IMR-90 (cell line): ENCODE measurements at regions not wholly inside any gene's neighbourhood (a gene's known extent, or its start where the extent isn't known, plus 50 kb on each side); places are given as distances from the start of the nearest gene placed in this dataset.

ENCODE experiments used
- ATAC-seq: fragments of 200-7000 bp; cut with Tn5 transposase; 2 replicates; pipeline ENCODE4 v1.9.1; 2020; ENCODE audit warnings: low read depth, mild to moderate bottlenecking, moderate library complexity
- BruUV-seq: library from RNA; stranded (reverse); fragments of 400-500 nt; replicated peaks from 2 replicates; lab custom pipeline; 2021; lab: Mats Ljungman, UMichigan
- CTCF ChIA-PET: fragments of 300-600 bp; formaldehyde crosslinking; extraction: SDS; loops from one replicate; lab custom pipeline; 2021; ENCODE audit warnings: antibody characterized with exemption; lab: Yijun Ruan, JAX
- POLR2A ChIA-PET: fragments of 300-600 bp; sonication (Branson Sonifier 250); formaldehyde crosslinking; loops from one replicate; lab custom pipeline; 2022; ENCODE audit warnings: antibody characterized with exemption; ENCODE audit not compliant: unreplicated experiment; lab: Charles Lee
- DNase-seq: peaks from one replicate; pipeline ENCODE4 v3.0.0; 2013
- H2AFZ ChIP-seq: replicated peaks from 2 replicates; pipeline ENCODE3; 2013; ENCODE audit warnings: low read length, mild to moderate bottlenecking; ENCODE audit not compliant: poor library complexity
- H2AK5ac ChIP-seq: 2 replicates; pipeline ENCODE4 v1.6.1; 2013; ENCODE audit warnings: low read depth, low read length, inconsistent platforms
- H2AK9ac ChIP-seq: replicated peaks from 2 replicates; pipeline ENCODE3; 2013; ENCODE audit warnings: mild to moderate bottlenecking, low read depth, low read length, moderate library complexity; ENCODE audit not compliant: poor library complexity
- H2BK120ac ChIP-seq: 2 replicates; pipeline ENCODE4 v1.6.1; 2013; ENCODE audit warnings: low read depth, low read length, inconsistent platforms
- H2BK15ac ChIP-seq: 3 replicates; pipeline ENCODE4 v1.6.1; 2013; ENCODE audit warnings: low read depth, low read length, inconsistent platforms
- H2BK20ac ChIP-seq: 2 replicates; pipeline ENCODE4 v1.6.1; 2013; ENCODE audit warnings: low read depth, mild to moderate bottlenecking, inconsistent platforms, low read length, moderate library complexity
- H2BK5ac ChIP-seq: 2 replicates; pipeline ENCODE4 v1.6.1; 2013; ENCODE audit warnings: mild to moderate bottlenecking, low read depth, low read length, inconsistent platforms; ENCODE audit not compliant: poor library complexity, severe bottlenecking
- H3K14ac ChIP-seq: replicated peaks from 2 replicates; pipeline ENCODE4 v1.6.1; 2013; ENCODE audit warnings: low read depth, low read length, inconsistent platforms
- H3K18ac ChIP-seq: 2 replicates; pipeline ENCODE4 v1.6.1; 2013; ENCODE audit warnings: low read depth, low read length, control low read depth
- H3K23ac ChIP-seq: 2 replicates; pipeline ENCODE4 v1.6.1; 2013; ENCODE audit warnings: low read depth, low read length, inconsistent platforms
- H3K27ac ChIP-seq: 2 replicates; pipeline ENCODE4 v1.5.1; 2013; ENCODE audit warnings: mild to moderate bottlenecking, control low read depth, low read length; ENCODE audit not compliant: insufficient read depth
- H3K27me3 ChIP-seq: 2 replicates; pipeline ENCODE4 v1.6.1; 2013; ENCODE audit warnings: low read length; ENCODE audit not compliant: control insufficient read depth, insufficient read depth
- H3K36me3 ChIP-seq: 2 replicates; pipeline ENCODE4 v1.6.1; 2013; ENCODE audit warnings: low read length, mixed read lengths; ENCODE audit not compliant: control insufficient read depth, insufficient read depth
- H3K4ac ChIP-seq: 2 replicates; pipeline ENCODE4 v1.6.1; 2013; ENCODE audit warnings: low read depth, low read length, inconsistent platforms
- H3K4me1 ChIP-seq: 2 replicates; pipeline ENCODE4 v1.6.1; 2013; ENCODE audit warnings: low read length, mixed read lengths; ENCODE audit not compliant: control insufficient read depth, insufficient read depth
- H3K4me2 ChIP-seq: 2 replicates; pipeline ENCODE4 v1.6.1; 2013; ENCODE audit warnings: low read depth, mild to moderate bottlenecking, control low read depth, low read length, moderate library complexity
- H3K4me3 ChIP-seq: 2 replicates; pipeline ENCODE4 v1.5.1; 2013; ENCODE audit warnings: low read depth, mild to moderate bottlenecking, control low read depth, low read length, moderate library complexity; ENCODE audit not compliant: insufficient read depth
- H3K56ac ChIP-seq: 2 replicates; pipeline ENCODE4 v1.6.1; 2013; ENCODE audit warnings: low read length, inconsistent platforms; ENCODE audit not compliant: insufficient read depth; ENCODE audit errors: extremely low read depth
- H3K79me1 ChIP-seq, 2 experiments: 2 replicates each; pipeline ENCODE4 v1.6.1; 2013; ENCODE audit warnings: low read length in 2 of 2, inconsistent platforms in 1 of 2, low read depth in 1 of 2
- H3K9ac ChIP-seq: 2 replicates; pipeline ENCODE4 v1.6.1; 2013; ENCODE audit warnings: low read depth, low read length, control low read depth
- H3K9me1 ChIP-seq: 2 replicates; pipeline ENCODE4 v1.6.1; 2013; ENCODE audit warnings: low read length, inconsistent platforms; ENCODE audit not compliant: insufficient read depth
- H3K9me3 ChIP-seq: 2 replicates; pipeline ENCODE4 v1.6.1; 2013; ENCODE audit warnings: low read length; ENCODE audit not compliant: control insufficient read depth, insufficient read depth
- H4K20me1 ChIP-seq: 2 replicates; pipeline ENCODE4 v1.6.1; 2013; ENCODE audit warnings: low read length, inconsistent platforms; ENCODE audit not compliant: insufficient read depth
- H4K5ac ChIP-seq: 2 replicates; pipeline ENCODE4 v1.6.1; 2013; ENCODE audit warnings: mild to moderate bottlenecking, low read depth, low read length, control low read depth
- H4K8ac ChIP-seq, 2 experiments: 2 replicates each; pipeline ENCODE4 v1.6.1; 2013; ENCODE audit warnings: low read depth in 2 of 2, low read length in 2 of 2, control low read depth in 1 of 2, inconsistent platforms in 1 of 2
- H4K91ac ChIP-seq: 2 replicates; pipeline ENCODE4 v1.6.1; 2013; ENCODE audit warnings: low read depth, low read length, inconsistent platforms; ENCODE audit not compliant: insufficient read depth
- CHD1 ChIP-seq: IDR thresholded peaks from 2 replicates; pipeline ENCODE4 v1.6.1; 2012; ENCODE audit warnings: low read depth, low read length, improper control_type of control experiment
- CTCF ChIP-seq: conservative IDR thresholded peaks from 2 replicates; pipeline ENCODE4 v1.5.1; 2012; ENCODE audit warnings: mild to moderate bottlenecking, low read depth, low read length, improper control_type of control experiment
- ELK1 ChIP-seq: fragments of 150-350 bp; IDR thresholded peaks from 2 replicates; pipeline ENCODE4 v1.6.1; 2016; ENCODE audit warnings: low read depth, mild to moderate bottlenecking, low read length, moderate library complexity, borderline replicate concordance
- FOS ChIP-seq: fragments of 150-350 bp; IDR thresholded peaks from 2 replicates; pipeline ENCODE4 v1.6.1; 2016; ENCODE audit warnings: low read depth, low read length
- MXI1 ChIP-seq: IDR thresholded peaks from 2 replicates; pipeline ENCODE4 v1.6.1; 2012; ENCODE audit warnings: low read depth, mild to moderate bottlenecking, low read length, moderate library complexity, borderline replicate concordance
- NFE2L2 ChIP-seq: fragments of 150-350 bp; IDR thresholded peaks from 2 replicates; pipeline ENCODE4 v1.6.1; 2016; ENCODE audit warnings: low read depth, mild to moderate bottlenecking, low read length
- RFX5 ChIP-seq: IDR thresholded peaks from 2 replicates; pipeline ENCODE4 v1.8.0; 2012; ENCODE audit warnings: low read depth, mild to moderate bottlenecking, low read length, moderate library complexity
- WGBS, 2 experiments: methylation state at CpG; one replicate each; pipeline versions ENCODE4 v1.1.5 to v1.1.7; 2013; ENCODE audit warnings: missing lambda C conversion rate in 2 of 2; ENCODE audit not compliant: insufficient read length in 1 of 2; ENCODE audit errors: extremely low coverage in 2 of 2; 5-methylcytosine and 5-hydroxymethylcytosine counted together
- dilution Hi-C: fragments of 300-500 bp; cut with HindIII; formaldehyde crosslinking; loops from one replicate; pipeline ENCODE4 v1.14.3; 2018; ENCODE audit warnings: low sequenced_read_pairs; ENCODE audit not compliant: unreplicated experiment
- in situ Hi-C: fragments of 300-500 bp; cut with MboI; formaldehyde crosslinking; loops from 3 replicates; pipeline ENCODE4 v1.14.3; 2019; ENCODE audit warnings: low sequenced_read_pairs, inconsistent platforms, mixed read lengths
- intact Hi-C: fragments of 100-400 bp; cut with micrococcal nuclease; formaldehyde crosslinking; loops from 2 replicates; pipeline ENCODE4 v1.10.0; 2022

GRCh38 chr4:66032571-66032970 lies 362.3 kb upstream of the EPHA5 start:
- Histone ChIP-seq H2BK20ac (no peak overlapping the region), H3K4me3 (no peak overlapping the region), H4K20me1 (no peaks in the 10 kb centered on the region), H2AK5ac (no peak overlapping the region), H3K4ac (no peak overlapping the region), H3K9me3 (peaks cover 3% of the 10 kb centered on the region; the same call in 1 of the 2 replicates), H3K4me2 (no peak overlapping the region), H3K56ac (no peak overlapping the region), H3K23ac (no peak overlapping the region), H3K79me1 (no peaks in the 10 kb centered on the region), H3K27ac (no peak overlapping the region), H4K5ac (no peak overlapping the region), H2BK5ac (no peak overlapping the region), H2AFZ (no peak overlapping the region), H3K27me3 (no peaks in the 10 kb centered on the region), H4K8ac (no peak overlapping the region), H3K9me1 (no peaks in the 10 kb centered on the region), H2AK9ac (no peak overlapping the region), H4K91ac (no peak overlapping the region), H3K4me1 (no peaks in the 10 kb centered on the region), H2BK120ac (no peak overlapping the region), H3K36me3 (no peaks in the 10 kb centered on the region), H3K9ac (no peak overlapping the region), H3K14ac (no peak overlapping the region), H3K18ac (no peak overlapping the region), H2BK15ac (no peak overlapping the region)
- WGBS, 2 experiments = 14% methylated on average over 1 of the region's 2 CpGs; no CpG with 5 or more reads in 1 of the 2 experiments
- dilution Hi-C loops = no loop called here
- BruUV-seq = no TSS peak
- ChIA-PET POLR2A (no interaction called here), CTCF (no interaction called here)
- no peak for ATAC-seq
- in situ Hi-C loops = no loop called here
- no peak for TF ChIP-seq CTCF
- no peak for TF ChIP-seq FOS
- TF ChIP-seq MXI1 = no peak
- TF ChIP-seq CHD1 = no peak
- no peak for TF ChIP-seq ELK1
- no peak for TF ChIP-seq NFE2L2
- no peak for TF ChIP-seq RFX5
- DNase-seq = no peak
- intact Hi-C loops = no loop called here
